Spinal cord (tissue), 9 donors: ENCODE measurements at regions not wholly inside any gene's neighbourhood (a gene's known extent, or its start where the extent isn't known, plus 50 kb on each side); places are given as distances from the start of the nearest gene placed in this dataset.

Experiments used
- DNase-seq, 6 donors: peaks; one replicate each; pipeline versions ENCODE4 v3.0.0 to v3.0.0-alpha.2; 2013 to 2015; ENCODE audit warnings: low spot score in 6 of 6, low read depth in 4 of 6
- H3K27ac ChIP-seq: one replicate; pipeline ENCODE4 v1.5.1; 2013; ENCODE audit warnings: low read depth, low read length, control low read depth
- H3K27me3 ChIP-seq: one replicate; pipeline ENCODE4 v1.6.1; 2013; ENCODE audit warnings: low read length; ENCODE audit not compliant: control insufficient read depth, insufficient read depth
- H3K36me3 ChIP-seq: one replicate; pipeline ENCODE4 v1.6.1; 2013; ENCODE audit warnings: low read length; ENCODE audit not compliant: control insufficient read depth, insufficient read depth
- H3K4me1 ChIP-seq: one replicate; pipeline ENCODE4 v1.6.1; 2013; ENCODE audit warnings: low read length; ENCODE audit not compliant: control insufficient read depth, insufficient read depth
- H3K4me3 ChIP-seq: one replicate; pipeline ENCODE4 v1.5.1; 2013; ENCODE audit warnings: low read depth, low read length, control low read depth
- H3K9me3 ChIP-seq: one replicate; pipeline ENCODE4 v1.6.1; 2013; ENCODE audit warnings: low read length; ENCODE audit not compliant: control insufficient read depth, insufficient read depth
- WGBS: methylation state at CpG from one replicate; pipeline ENCODE4 v1.1.5; 2013; ENCODE audit warnings: missing lambda C conversion rate; ENCODE audit not compliant: insufficient coverage; 5-methylcytosine and 5-hydroxymethylcytosine counted together
- donor health status: healthy.

DNA sequence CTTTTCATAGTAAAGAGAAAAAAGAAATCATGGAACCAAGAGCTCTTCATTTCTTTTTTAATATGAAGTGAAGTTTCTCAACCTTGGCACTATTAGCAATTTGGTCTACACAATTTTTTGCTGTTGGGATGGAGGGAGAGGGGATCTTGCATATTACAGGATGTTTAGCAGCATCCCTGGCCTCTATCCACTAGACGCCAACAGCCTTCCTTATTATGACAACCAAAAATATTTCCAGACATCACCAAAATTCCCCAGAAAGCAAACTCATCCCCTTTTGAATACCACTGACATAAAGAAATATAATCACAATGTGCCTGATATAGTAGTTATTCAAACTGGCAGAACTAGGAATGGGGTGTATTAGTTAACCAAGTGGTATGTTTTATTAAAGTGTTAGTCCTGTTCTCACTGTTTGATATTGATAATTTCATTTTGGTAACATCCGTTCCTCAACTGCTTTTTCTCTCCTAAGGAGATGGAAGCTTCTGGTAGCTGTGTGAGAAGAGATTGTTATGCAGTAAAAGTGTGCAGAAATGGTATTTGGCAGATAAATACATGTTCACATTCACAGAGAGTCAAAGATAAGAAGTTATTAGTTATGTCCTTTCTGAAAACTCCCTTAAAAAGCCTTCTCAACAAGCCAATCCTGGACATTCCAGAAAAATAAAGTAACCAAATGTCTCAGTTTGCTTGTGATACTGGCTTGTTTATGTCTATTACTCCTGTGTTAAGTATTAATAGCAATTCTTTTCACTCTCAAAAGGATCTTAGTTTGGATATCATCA lies 699.9 kb downstream of the C12orf50 start:
- no CpG with 5 or more reads among the region's 2 CpGs for WGBS
- Histone ChIP-seq H3K4me1 (no peaks in the 10 kb centered on the region), H3K36me3 (no peaks in the 10 kb centered on the region), H3K27me3 (no peaks in the 10 kb centered on the region), H3K4me3 (no peak overlapping the region), H3K27ac (no peak overlapping the region), H3K9me3 (no peaks in the 10 kb centered on the region)
- DNase-seq: no peak

- no peaks in the 10 kb centered on the region for H3K4me1 ChIP-seq
- WGBS: no CpG with 5 or more reads among the region's 1 CpG
- DNase-seq: no peak
- no peaks in the 10 kb centered on the region for H3K36me3 ChIP-seq
- H3K27me3 ChIP-seq: no peaks in the 10 kb centered on the region
- H3K9me3 ChIP-seq: no peaks in the 10 kb centered on the region
- no peak overlapping the region for H3K27ac ChIP-seq
- no peak overlapping the region for H3K4me3 ChIP-seq
Observed at GRCh38 chr12:87323369-87323768, 705.8 kb downstream of the C12orf50 start.

GRCh38 chr12:87320724-87321123 lies 708.5 kb downstream of the C12orf50 start:
- H3K27ac ChIP-seq: no peak overlapping the region
- H3K4me1 ChIP-seq: no peaks in the 10 kb centered on the region
- H3K36me3 ChIP-seq: no peaks in the 10 kb centered on the region
- H3K9me3 ChIP-seq: no peaks in the 10 kb centered on the region
- peak in 1 of 6 donors; percentile 10 for DNase-seq
- H3K4me3 ChIP-seq: no peak overlapping the region
- no peaks in the 10 kb centered on the region for H3K27me3 ChIP-seq

- Histone ChIP-seq H3K9me3 (no peaks in the 10 kb centered on the region), H3K27me3 (no peaks in the 10 kb centered on the region), H3K4me1 (no peaks in the 10 kb centered on the region), H3K36me3 (no peaks in the 10 kb centered on the region), H3K27ac (no peak overlapping the region), H3K4me3 (no peak overlapping the region)
- WGBS: no CpG with 5 or more reads among the region's 4 CpGs
- DNase-seq: no peak
Observed at GRCh38 chr12:87317302-87317701, 711.9 kb downstream of the C12orf50 start.

- no peaks in the 10 kb centered on the region for H3K27me3 ChIP-seq
- no peak for DNase-seq
- H3K36me3 ChIP-seq: no peaks in the 10 kb centered on the region
- WGBS: no CpG with 5 or more reads among the region's 1 CpG
- no peaks in the 10 kb centered on the region for H3K9me3 ChIP-seq
- no peak overlapping the region for H3K4me3 ChIP-seq
- no peaks in the 10 kb centered on the region for H3K4me1 ChIP-seq
- H3K27ac ChIP-seq: no peak overlapping the region
Observed at GRCh38 chr12:87311206-87311605, 718.0 kb downstream of the C12orf50 start.

GRCh38 chr12:87310126-87310525 lies 719.1 kb downstream of the C12orf50 start:
- no peak overlapping the region for H3K27ac ChIP-seq
- no peaks in the 10 kb centered on the region for H3K9me3 ChIP-seq
- peak in 1 of 6 donors; percentile 90 for DNase-seq
- no CpG with 5 or more reads among the region's 1 CpG for WGBS
- H3K4me1 ChIP-seq: no peaks in the 10 kb centered on the region
- H3K36me3 ChIP-seq: no peaks in the 10 kb centered on the region
- H3K27me3 ChIP-seq: no peaks in the 10 kb centered on the region
- H3K4me3 ChIP-seq: no peak overlapping the region

- no peaks in the 10 kb centered on the region for H3K9me3 ChIP-seq
- DNase-seq: peak in 1 of 6 donors; percentile 39
- no peaks in the 10 kb centered on the region for H3K4me1 ChIP-seq
- H3K27ac ChIP-seq: no peak overlapping the region
- H3K36me3 ChIP-seq: no peaks in the 10 kb centered on the region
- no peak overlapping the region for H3K4me3 ChIP-seq
- H3K27me3 ChIP-seq: no peaks in the 10 kb centered on the region
Observed at GRCh38 chr12:87305481-87305880, 723.7 kb downstream of the C12orf50 start.

DNA sequence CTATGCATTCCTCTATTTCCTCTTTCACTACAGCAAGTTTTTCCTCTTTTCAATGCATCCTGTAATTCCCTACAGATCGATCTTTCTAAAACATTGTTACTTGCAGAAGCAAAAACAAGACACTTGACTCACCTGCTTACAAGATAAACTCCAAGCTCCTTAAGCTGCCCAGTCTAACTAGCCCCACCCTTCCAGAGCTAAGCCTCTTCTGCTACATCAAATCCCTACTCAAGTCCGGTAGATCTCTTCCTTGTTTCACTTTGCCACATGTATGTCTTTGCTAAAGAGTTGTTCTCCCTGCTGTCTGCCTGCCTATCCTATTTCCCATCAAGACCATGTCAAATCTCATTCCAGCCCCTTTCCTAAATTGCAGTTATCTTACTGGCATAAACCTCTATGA lies 724.8 kb downstream of the C12orf50 start:
- Histone ChIP-seq H3K4me1 (no peaks in the 10 kb centered on the region), H3K9me3 (no peaks in the 10 kb centered on the region), H3K4me3 (no peak overlapping the region), H3K27me3 (no peaks in the 10 kb centered on the region), H3K36me3 (no peaks in the 10 kb centered on the region), H3K27ac (no peak overlapping the region)
- WGBS: 93% methylated on average over 2 of the region's 2 CpGs
- DNase-seq: no peak

GRCh38 chr12:87303396-87304012 lies 725.7 kb downstream of the C12orf50 start:
- Histone ChIP-seq H3K27ac (no peak overlapping the region), H3K4me1 (no peaks in the 10 kb centered on the region), H3K4me3 (no peak overlapping the region), H3K36me3 (no peaks in the 10 kb centered on the region), H3K9me3 (no peaks in the 10 kb centered on the region), H3K27me3 (no peaks in the 10 kb centered on the region)
- WGBS: no CpG with 5 or more reads among the region's 1 CpG
- no peak for DNase-seq

DNA sequence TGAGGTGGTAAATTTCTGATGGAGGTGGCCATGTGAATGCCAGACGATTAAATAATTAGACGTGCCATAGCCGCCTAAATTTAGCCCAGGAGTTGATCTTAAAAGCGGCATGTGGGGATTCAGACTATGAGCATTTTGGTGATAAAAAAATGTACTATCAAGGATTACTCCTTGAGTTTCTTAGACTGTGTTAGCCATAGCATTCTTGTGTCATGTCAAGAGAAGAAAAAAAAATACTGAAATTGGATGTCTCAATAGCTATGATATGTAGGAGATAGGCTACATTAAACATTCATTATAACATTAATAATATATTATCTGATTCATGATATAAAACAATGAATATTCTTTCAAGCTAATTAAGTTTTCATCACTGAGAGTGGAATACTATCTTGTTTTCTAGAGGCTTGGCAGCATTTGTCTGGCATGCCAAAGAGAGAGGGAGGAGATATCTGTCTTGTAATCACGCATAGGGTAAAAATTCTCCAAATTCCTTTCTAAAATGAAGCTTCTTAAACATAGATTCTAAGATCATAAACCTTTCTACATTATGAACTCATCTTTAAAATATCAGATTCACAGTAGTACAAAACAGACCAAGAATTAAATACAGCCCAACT lies 727.0 kb downstream of the C12orf50 start:
- DNase-seq: no peak
- H3K9me3 ChIP-seq: no peaks in the 10 kb centered on the region
- WGBS: 100% methylated on average over 3 of the region's 5 CpGs
- no peaks in the 10 kb centered on the region for H3K4me1 ChIP-seq
- no peaks in the 10 kb centered on the region for H3K27me3 ChIP-seq
- no peak overlapping the region for H3K4me3 ChIP-seq
- H3K36me3 ChIP-seq: no peaks in the 10 kb centered on the region
- no peak overlapping the region for H3K27ac ChIP-seq
